ENCODE measurements at regions not wholly inside any gene's neighbourhood (a gene's known extent, or its start where the extent isn't known, plus 50 kb on each side); places are given as distances from the start of the nearest gene placed in this dataset.

- H3F3A ChIP-seq (ENCODE audit: insufficient read depth, low read length) = no peaks in the 10 kb centered on the region
- H2AFZ ChIP-seq (ENCODE audit: low read length) = no peak overlapping the region
- no peak for TF ChIP-seq EZH2 (IDR thresholded peaks at IDR 0.05; ENCODE audit: borderline replicate concordance, low read length)
- H3K36me3 ChIP-seq (ENCODE audit: insufficient read depth, low read length) = no peaks in the 10 kb centered on the region
- H3K9me3 ChIP-seq (ENCODE audit: low read length) = no peaks in the 10 kb centered on the region
- no peaks in the 10 kb centered on the region for H3K4me1 ChIP-seq (ENCODE audit: insufficient read depth, low read length, severe bottlenecking)
- no peak overlapping the region for H3K4me3 ChIP-seq (ENCODE audit: low read depth, low read length, poor library complexity, severe bottlenecking)
- no peaks in the 10 kb centered on the region for H3K79me2 ChIP-seq (ENCODE audit: insufficient read depth, low read length)
- no peak overlapping the region for H3K9ac ChIP-seq (ENCODE audit: low read length)
- no peaks in the 10 kb centered on the region for H4K20me1 ChIP-seq (ENCODE audit: insufficient read depth, low read length)
- H3K9me2 ChIP-seq (ENCODE audit: low read depth, low read length) = no peaks in the 10 kb centered on the region
- H3K4me2 ChIP-seq (ENCODE audit: low read length) = no peak overlapping the region
- H3K27ac ChIP-seq (ENCODE audit: low read depth, low read length, poor library complexity, severe bottlenecking) = no peak overlapping the region
- H3K27me3 ChIP-seq (ENCODE audit: insufficient read depth, low read length) = no peaks in the 10 kb centered on the region
Observed at GRCh38 chr16:9566099-9566498, 474.7 kb downstream of the HAPSTR1 start.

- H3K9ac ChIP-seq (ENCODE audit: low read length) = no peak overlapping the region
- TF ChIP-seq EZH2 (IDR thresholded peaks at IDR 0.05; ENCODE audit: borderline replicate concordance, low read length) = no peak
- TF ChIP-seq CTCF (IDR thresholded peaks at IDR 0.05; ENCODE audit: low read length) = no peak
- no peaks in the 10 kb centered on the region for H3F3A ChIP-seq (ENCODE audit: insufficient read depth, low read length)
- no peak overlapping the region for H3K27ac ChIP-seq (ENCODE audit: low read depth, low read length, poor library complexity, severe bottlenecking)
- H3K9me2 ChIP-seq (ENCODE audit: low read depth, low read length) = no peaks in the 10 kb centered on the region
- no peaks in the 10 kb centered on the region for H3K27me3 ChIP-seq (ENCODE audit: insufficient read depth, low read length)
- no peaks in the 10 kb centered on the region for H4K20me1 ChIP-seq (ENCODE audit: insufficient read depth, low read length)
- no peaks in the 10 kb centered on the region for H3K36me3 ChIP-seq (ENCODE audit: insufficient read depth, low read length)
- H3K79me2 ChIP-seq (ENCODE audit: insufficient read depth, low read length) = no peaks in the 10 kb centered on the region
- no peaks in the 10 kb centered on the region for H3K9me3 ChIP-seq (ENCODE audit: low read length)
- H3K4me3 ChIP-seq (ENCODE audit: low read depth, low read length, poor library complexity, severe bottlenecking) = no peak overlapping the region
- no peak overlapping the region for H2AFZ ChIP-seq (ENCODE audit: low read length)
- H3K4me1 ChIP-seq (ENCODE audit: insufficient read depth, low read length, severe bottlenecking) = no peaks in the 10 kb centered on the region
- H3K4me2 ChIP-seq (ENCODE audit: low read length) = no peak overlapping the region
Observed at GRCh38 chr16:9567666-9568065, 476.2 kb downstream of the HAPSTR1 start.

GRCh38 chr16:9568261-9568660 lies 476.8 kb downstream of the HAPSTR1 start:
- no peak overlapping the region for H3K9ac ChIP-seq (ENCODE audit: low read length)
- no peak overlapping the region for H3K27ac ChIP-seq (ENCODE audit: low read depth, low read length, poor library complexity, severe bottlenecking)
- H2AFZ ChIP-seq (ENCODE audit: low read length) = no peak overlapping the region
- no peak overlapping the region for H3K4me2 ChIP-seq (ENCODE audit: low read length)
- no peaks in the 10 kb centered on the region for H3K4me1 ChIP-seq (ENCODE audit: insufficient read depth, low read length, severe bottlenecking)
- no peaks in the 10 kb centered on the region for H3K9me2 ChIP-seq (ENCODE audit: low read depth, low read length)
- H3K4me3 ChIP-seq (ENCODE audit: low read depth, low read length, poor library complexity, severe bottlenecking) = no peak overlapping the region
- no peaks in the 10 kb centered on the region for H3K36me3 ChIP-seq (ENCODE audit: insufficient read depth, low read length)
- no peaks in the 10 kb centered on the region for H3K27me3 ChIP-seq (ENCODE audit: insufficient read depth, low read length)
- H4K20me1 ChIP-seq (ENCODE audit: insufficient read depth, low read length) = no peaks in the 10 kb centered on the region
- no peaks in the 10 kb centered on the region for H3F3A ChIP-seq (ENCODE audit: insufficient read depth, low read length)
- TF ChIP-seq CTCF (IDR thresholded peaks at IDR 0.05; ENCODE audit: low read length) (no peak), EZH2 (IDR thresholded peaks at IDR 0.05; ENCODE audit: borderline replicate concordance, low read length) (no peak)
- no peaks in the 10 kb centered on the region for H3K79me2 ChIP-seq (ENCODE audit: insufficient read depth, low read length)
- no peaks in the 10 kb centered on the region for H3K9me3 ChIP-seq (ENCODE audit: low read length)

- Histone ChIP-seq H3K27ac (ENCODE audit: low read depth, low read length, poor library complexity, severe bottlenecking) (no peak overlapping the region), H3K9ac (ENCODE audit: low read length) (no peak overlapping the region), H3K4me1 (ENCODE audit: insufficient read depth, low read length, severe bottlenecking) (no peaks in the 10 kb centered on the region), H2AFZ (ENCODE audit: low read length) (no peak overlapping the region), H3F3A (ENCODE audit: insufficient read depth, low read length) (no peaks in the 10 kb centered on the region), H4K20me1 (ENCODE audit: insufficient read depth, low read length) (no peaks in the 10 kb centered on the region), H3K4me3 (ENCODE audit: low read depth, low read length, poor library complexity, severe bottlenecking) (no peak overlapping the region), H3K4me2 (ENCODE audit: low read length) (no peak overlapping the region), H3K27me3 (ENCODE audit: insufficient read depth, low read length) (no peaks in the 10 kb centered on the region), H3K79me2 (ENCODE audit: insufficient read depth, low read length) (no peaks in the 10 kb centered on the region), H3K9me3 (ENCODE audit: low read length) (no peaks in the 10 kb centered on the region), H3K9me2 (ENCODE audit: low read depth, low read length) (no peaks in the 10 kb centered on the region), H3K36me3 (ENCODE audit: insufficient read depth, low read length) (no peaks in the 10 kb centered on the region)
- TF ChIP-seq CTCF (IDR thresholded peaks at IDR 0.05; ENCODE audit: low read length) (no peak), EZH2 (IDR thresholded peaks at IDR 0.05; ENCODE audit: borderline replicate concordance, low read length) (no peak)
Observed at GRCh38 chr16:9570521-9570920, 479.1 kb downstream of the HAPSTR1 start.

Measured in OCI-LY1 (cell line).